GM12891 (cell line): ENCODE measurements at regions not wholly inside any gene's neighbourhood (a gene's known extent, or its start where the extent isn't known, plus 50 kb on each side); places are given as distances from the start of the nearest gene placed in this dataset.

Experiments
- PAX5 ChIP-seq: IDR thresholded peaks from 2 replicates; pipeline ENCODE4 v1.6.1; 2011; ENCODE audit warnings: low read length, moderate library complexity, mild to moderate bottlenecking; ENCODE audit not compliant: insufficient read depth, severe bottlenecking
- POLR2A ChIP-seq: IDR thresholded peaks from 2 replicates; pipeline ENCODE4 v1.6.1; 2011; ENCODE audit warnings: low read depth, low read length, control low read depth
- POLR2AphosphoS5 ChIP-seq: IDR thresholded peaks from 2 replicates; pipeline ENCODE4 v1.6.1; 2011; ENCODE audit warnings: low read depth, low read length, control low read depth
- POU2F2 ChIP-seq: IDR thresholded peaks from 2 replicates; pipeline ENCODE4 v1.6.1; 2011; ENCODE audit warnings: low read depth, mild to moderate bottlenecking, control low read depth, low read length, moderate library complexity
- TAF1 ChIP-seq: IDR thresholded peaks from 2 replicates; pipeline ENCODE4 v1.6.1; 2011; ENCODE audit warnings: low read depth, low read length, control low read depth

DNA sequence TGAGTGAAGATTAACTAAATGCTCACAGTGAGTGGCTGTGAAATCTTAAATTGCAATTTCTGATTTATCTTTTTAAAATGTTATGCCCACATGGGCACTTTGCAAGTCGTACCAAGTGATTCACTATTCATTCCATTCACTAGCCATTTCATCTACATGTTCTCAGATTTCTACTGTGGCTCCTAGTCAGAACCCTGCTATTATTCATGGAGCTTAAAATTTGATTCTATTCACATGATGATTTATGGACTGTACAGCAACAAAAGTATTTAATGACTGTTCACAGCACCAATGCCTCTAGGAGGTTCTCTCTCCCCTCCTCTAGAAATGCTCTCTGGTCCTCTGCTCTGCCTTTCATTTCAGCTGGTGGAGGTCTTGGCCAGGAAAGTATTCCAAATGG is 133.5 kb upstream of the MAP3K7 start:
- TF ChIP-seq POLR2AphosphoS5, result no peak
- no peak for TF ChIP-seq POLR2A
- TF ChIP-seq TAF1, result no peak
- no peak for TF ChIP-seq POU2F2
- no peak for TF ChIP-seq PAX5
